GM18508 (cell line): ENCODE measurements at regions not wholly inside any gene's neighbourhood (a gene's known extent, or its start where the extent isn't known, plus 50 kb on each side); places are given as distances from the start of the nearest gene placed in this dataset.

ENCODE experiments used
- ATAC-seq: cut with Tn5 transposase; IDR thresholded peaks from one replicate; pipeline ENCODE4 v1.9.1; 2021; ENCODE audit warnings: moderate number of reproducible peaks; ENCODE audit not compliant: insufficient read depth, unreplicated experiment

GRCh38 chr15:70189826-70190695 lies 92.3 kb upstream of the TLE3 start:
- ATAC-seq = no peak

- ATAC-seq = no peak
Measured at GRCh38 chr15:70188286-70188685, 90.6 kb upstream of the TLE3 start.

GRCh38 chr15:70187331-70187730 lies 89.6 kb upstream of the TLE3 start:
- no peak for ATAC-seq

GRCh38 chr15:70186152-70186551 lies 88.4 kb upstream of the TLE3 start:
- ATAC-seq = no peak

- no peak for ATAC-seq
Measured at GRCh38 chr15:70185251-70185711, 87.6 kb upstream of the TLE3 start.

GRCh38 chr15:70182858-70183695 lies 85.4 kb upstream of the TLE3 start:
- ATAC-seq = no peak

GRCh38 chr15:70181626-70182255 lies 84.0 kb upstream of the TLE3 start:
- ATAC-seq = no peak

GRCh38 chr15:70180186-70180875 lies 82.6 kb upstream of the TLE3 start:
- no peak for ATAC-seq

- no peak for ATAC-seq
Measured at GRCh38 chr15:70179309-70179892, 81.7 kb upstream of the TLE3 start.

- ATAC-seq = no peak
Measured at GRCh38 chr15:70178335-70179084, 80.8 kb upstream of the TLE3 start.

- ATAC-seq = no peak
Measured at GRCh38 chr15:70172566-70173225, 75.0 kb upstream of the TLE3 start.

- no peak for ATAC-seq
Measured at GRCh38 chr15:70172124-70172523, 74.4 kb upstream of the TLE3 start.

GRCh38 chr15:70171256-70171886 lies 73.7 kb upstream of the TLE3 start:
- ATAC-seq = no peak

GRCh38 chr15:70170096-70170699 lies 72.5 kb upstream of the TLE3 start:
- ATAC-seq = no peak

- no peak for ATAC-seq
Measured at GRCh38 chr15:70169147-70169546, 71.4 kb upstream of the TLE3 start.

- no peak for ATAC-seq
Measured at GRCh38 chr15:70167155-70167554, 69.4 kb upstream of the TLE3 start.

GRCh38 chr15:70166506-70167087 lies 68.9 kb upstream of the TLE3 start:
- ATAC-seq = no peak
